NOMO-1 (cell line): ENCODE measurements at regions not wholly inside any gene's neighbourhood (a gene's known extent, or its start where the extent isn't known, plus 50 kb on each side); places are given as distances from the start of the nearest gene placed in this dataset.
"Not testable (repeated sequence)": the region's sequence is repeated elsewhere in the genome, so short reads cannot be mapped to it uniquely, and the experiment has no call there.

Experiments
- DNase-seq, 2 experiments: peaks; one replicate each; lab custom pipeline; 2025; ENCODE audit not compliant: unreplicated experiment in 2 of 2; lab: John Stamatoyannopoulos, UW

DNA sequence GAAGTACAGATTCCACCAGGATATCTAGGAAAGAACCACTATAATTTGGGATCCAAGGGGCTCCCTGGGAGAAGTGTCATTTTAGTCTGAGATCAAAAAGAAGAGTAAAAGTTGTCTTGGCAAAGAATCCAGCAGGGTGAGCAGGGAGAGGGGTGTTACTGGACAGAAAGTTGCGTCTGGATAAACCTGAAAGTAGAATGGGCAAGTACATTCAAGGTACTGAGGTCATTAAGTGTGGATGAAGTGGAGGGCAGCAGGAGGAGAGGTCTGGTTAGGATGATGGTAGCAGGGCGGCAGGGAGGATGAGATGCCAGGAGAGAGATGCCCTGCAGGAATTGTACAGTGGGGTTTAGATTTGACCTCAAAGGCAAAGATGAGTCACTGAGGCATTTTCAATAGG lies 253.3 kb downstream of the KLF13 start:
- DNase-seq: no peak

DNA sequence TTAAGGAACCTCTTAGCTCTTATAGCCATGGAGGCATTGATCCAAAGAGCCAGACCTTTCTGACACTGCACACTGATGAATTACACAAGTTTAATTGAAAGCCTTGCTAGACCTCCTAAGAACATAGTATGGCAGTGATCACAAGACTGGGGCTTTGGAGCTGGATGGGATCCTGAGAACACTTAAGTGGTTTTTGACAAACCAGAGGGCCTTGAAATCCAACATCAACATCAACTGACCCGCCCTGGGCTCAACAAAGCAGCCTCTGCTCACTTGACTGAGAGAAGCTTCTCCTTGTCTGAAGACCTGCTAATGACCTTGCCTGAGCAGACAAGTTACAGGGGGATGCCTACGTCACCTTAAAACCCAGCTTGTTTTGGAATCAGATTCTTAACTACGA lies 257.6 kb downstream of the KLF13 start:
- DNase-seq: no peak

DNA sequence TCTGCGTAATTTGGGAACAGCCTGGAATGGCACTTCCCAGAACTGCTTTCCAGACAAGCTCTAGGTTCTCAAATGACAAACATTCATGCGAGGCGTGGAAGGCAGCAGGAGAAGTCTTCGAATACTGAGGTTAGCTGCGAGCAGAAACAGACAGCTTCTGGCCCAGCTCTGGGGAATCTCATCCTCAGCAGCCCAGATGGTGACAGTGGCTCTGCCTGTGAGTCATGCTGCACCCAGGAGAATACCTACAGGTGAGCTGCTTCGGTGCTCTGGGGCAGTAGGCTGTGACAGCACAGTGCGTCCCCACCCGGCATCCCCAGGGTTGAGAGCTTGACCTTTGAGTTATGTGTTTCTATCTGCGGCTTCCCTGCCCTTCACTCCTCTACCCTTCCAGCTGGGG lies 258.6 kb downstream of the KLF13 start:
- no peak for DNase-seq

DNA sequence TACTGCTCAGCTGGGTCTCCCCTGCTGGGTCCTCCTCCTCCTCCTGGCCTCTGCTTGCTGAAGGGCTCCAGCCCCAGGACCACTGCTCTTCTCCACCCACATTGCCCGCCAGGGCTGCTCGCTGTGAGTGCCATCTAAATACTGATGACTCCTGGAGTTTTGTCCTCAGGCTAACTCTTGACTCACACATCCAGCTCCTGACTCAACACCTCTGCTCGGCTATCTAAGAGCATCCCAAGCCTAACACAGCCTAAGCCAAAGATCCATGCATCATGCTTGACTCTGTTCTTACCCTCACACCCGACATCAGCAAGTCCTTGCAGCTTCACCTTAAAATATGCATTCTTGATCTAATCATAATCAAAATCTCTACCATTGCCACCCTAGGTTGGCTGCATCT lies 260.2 kb downstream of the KLF13 start:
- DNase-seq: no peak

DNA sequence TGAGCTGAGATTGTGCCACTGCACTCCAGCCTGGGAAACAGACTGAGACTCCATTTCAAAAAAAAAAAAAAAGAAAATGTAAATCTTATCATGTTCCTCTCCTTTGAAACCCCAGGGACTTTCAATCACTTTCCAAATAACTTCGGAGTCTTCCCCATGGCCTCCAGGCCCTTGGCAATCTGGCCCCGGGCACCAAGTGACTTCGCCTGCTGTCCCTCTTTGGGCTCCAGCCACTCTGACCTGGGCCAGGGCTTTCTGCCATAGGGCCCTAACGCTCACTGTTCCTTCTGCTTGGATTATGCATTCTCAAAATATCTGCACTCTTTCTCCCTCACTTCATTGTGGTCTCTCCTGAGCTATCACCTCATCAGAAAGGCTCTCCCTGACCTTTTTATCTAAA lies 260.9 kb downstream of the KLF13 start:
- no peak for DNase-seq

DNA sequence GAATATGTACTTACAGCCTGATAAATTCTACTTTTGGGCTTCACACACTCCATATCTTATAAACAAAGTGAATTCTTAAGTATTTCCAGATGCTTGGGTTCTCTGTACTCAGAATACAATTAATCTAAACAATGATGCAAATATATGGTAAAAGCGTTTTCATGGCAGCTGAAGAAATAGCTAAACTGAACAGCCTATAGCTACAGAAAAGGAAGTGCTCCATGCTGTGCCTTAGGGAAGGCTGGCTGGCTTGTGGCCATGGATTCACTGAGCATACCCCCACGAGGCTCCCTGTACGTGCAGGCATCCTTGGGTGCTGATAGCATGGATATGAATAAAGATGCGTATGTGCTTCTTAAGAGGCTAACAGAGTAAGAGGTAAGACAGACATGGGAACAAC lies 264.0 kb downstream of the KLF13 start:
- DNase-seq: no peak

DNA sequence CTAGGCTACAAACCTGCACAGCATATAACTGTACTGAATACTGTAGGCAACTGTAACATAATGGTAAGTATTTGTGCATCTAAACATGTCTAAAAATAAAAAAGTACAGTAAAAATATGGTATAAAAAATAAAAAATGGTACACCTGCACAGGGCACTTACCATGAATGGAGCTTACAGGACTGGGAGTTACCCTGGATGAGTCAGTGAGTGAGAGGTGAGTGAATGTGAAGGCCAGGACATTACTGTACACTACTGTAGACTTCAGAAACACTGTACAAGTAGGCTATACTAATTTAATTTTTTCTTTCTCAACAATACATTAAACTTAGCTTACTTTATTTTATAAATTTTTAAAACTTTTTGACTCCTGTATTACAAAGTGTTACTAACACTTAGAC lies 265.3 kb downstream of the KLF13 start:
- DNase-seq: no peak

DNA sequence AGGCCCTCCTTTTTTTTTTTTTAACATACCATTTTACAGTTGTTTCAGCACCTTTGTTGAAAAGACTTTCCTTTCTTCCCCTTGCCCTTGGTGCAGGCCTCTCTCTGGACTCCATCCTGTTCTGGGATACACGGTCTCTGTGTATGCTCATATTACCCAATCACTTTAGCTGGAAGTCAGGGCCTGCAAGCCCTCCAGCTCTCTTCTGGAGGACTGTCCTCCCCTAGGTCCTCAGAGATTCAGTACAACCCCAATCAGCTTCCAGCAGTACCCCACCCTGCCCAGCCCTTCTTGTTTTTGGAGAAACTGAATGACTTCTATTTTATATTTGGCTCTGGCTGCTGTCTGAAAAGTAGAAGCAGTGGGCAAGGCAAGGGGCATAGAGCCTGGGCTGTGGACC lies 270.8 kb downstream of the KLF13 start:
- no peak for DNase-seq

DNA sequence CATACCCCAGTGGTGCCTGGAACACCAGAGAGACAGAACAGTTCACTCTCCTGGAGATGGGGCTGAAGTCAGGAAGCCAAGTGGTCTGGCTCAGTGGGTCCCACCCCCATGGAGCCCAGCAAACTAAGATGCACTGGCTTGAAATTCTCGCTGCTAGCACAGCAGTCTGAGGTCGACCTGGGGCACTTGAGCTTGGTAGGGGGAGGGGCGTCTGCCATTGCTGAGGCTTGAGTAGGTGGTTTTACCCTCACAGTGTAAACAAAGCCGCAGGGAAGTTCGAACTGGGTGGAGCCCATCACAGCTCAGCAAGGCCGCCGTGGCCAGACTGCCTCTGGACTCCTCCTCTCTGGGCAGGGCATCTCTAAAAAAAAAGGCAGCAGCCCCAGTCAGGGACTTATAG lies 272.0 kb downstream of the KLF13 start:
- no peak for DNase-seq

DNA sequence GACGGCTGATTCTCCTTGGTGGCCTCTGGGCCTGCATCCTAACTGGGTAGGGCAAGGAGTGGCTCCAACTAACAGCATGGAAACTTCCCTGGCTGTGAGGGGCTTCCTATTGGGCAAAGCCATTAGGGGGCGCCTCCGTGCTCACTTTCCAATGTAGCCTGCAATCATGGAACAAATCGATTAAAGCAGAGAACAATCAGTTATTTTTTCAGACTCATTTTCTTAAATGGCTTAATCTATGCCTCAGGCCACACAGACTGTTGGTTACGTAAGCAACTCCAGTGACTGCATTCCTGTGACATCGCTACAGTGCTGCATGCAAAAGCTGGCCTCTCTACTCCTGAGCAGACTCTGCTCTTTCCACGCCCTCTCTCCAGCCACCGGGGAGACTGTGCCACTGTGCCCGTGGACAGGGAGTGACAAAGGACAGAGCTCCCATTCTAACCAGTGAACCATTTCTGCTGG lies 278.9 kb downstream of the KLF13 start:
- DNase-seq: no peak

DNA sequence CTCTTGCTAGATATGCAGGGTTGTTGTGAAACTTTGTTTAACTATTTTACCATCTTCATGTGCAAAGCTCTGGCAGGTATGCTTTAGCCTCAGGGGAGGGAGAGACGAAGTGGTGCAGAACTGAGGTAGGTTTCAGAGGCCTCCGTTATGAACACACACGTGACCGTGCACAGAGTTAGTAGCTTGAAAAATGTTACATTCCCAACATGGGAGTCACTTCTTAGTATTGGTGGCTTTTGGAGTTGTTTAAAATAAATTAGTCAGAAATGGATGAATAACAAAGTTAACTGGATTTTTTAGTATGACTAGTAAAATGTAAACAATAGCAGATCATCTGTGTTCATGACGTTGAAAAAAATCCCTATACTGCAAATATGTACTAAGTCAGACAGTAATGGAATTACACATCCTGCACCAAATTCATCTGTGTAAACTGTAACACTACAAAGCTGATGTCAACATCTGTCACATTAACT lies 279.6 kb downstream of the KLF13 start:
- no peak for DNase-seq

DNA sequence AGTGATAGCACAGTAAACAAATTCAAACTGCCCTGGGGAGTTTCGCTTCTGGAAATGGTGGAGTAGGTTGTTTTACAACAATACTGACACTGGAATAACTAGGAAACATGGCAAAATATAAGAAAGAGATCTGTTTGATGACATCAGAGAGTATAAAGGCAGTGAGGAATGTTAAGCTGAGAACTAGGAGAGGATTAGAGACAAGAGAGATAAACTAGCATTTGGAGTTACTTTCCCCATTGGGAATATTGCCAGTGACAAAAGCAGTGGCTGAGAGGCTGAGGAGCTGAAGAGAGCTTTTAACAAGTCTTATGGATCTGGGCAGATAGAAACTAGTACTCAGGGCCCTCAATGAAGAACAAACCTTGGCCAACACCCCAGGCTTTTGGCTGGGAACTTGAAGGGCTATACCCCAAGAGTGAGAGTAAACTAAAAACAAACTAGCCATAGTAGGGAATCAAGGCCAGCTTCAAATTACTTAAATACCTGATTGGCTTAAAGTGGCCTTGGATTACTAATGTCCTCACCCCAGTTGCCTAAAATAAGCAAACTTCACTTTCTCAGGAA lies 280.4 kb downstream of the KLF13 start:
- no peak for DNase-seq

DNA sequence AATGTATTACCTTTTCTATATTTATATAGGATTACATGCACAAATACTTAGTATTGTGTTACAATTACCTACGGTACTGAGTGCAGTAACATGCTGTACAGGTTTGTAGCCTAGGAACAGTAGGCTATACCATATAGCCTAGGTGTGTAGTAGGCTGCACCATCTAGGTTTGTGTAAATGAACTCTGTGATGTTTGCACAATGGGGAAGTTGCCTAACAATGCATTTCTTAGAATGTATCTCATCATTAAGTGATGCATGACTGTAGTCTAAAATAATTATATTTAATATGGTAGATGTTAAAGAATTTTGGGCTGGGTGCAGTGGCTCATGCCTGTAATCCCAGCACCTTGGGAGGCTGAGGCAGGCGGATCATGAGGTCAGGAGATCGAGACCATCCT lies 281.0 kb downstream of the KLF13 start:
- no peak for DNase-seq

DNA sequence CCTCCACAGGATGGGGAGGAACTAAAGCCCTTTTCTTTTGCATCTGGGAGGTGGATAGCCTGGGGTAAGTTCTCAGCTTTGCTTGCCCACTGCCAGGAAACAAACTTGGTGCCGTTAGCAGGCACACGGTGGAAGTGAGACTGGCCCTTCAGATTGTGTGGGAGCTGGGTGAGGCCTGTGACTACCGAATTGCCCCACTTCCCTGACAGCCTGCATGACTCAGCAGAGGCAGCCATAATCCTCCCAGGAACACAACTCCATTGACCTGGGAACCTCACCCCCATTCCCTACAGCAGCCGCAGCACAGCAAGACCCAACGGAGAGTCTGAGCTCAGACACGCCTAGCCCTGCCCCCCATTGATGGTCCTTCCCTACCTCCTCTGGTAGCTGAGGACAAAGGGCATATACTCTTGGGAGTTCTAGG lies 282.6 kb downstream of the KLF13 start:
- DNase-seq: no peak

DNA sequence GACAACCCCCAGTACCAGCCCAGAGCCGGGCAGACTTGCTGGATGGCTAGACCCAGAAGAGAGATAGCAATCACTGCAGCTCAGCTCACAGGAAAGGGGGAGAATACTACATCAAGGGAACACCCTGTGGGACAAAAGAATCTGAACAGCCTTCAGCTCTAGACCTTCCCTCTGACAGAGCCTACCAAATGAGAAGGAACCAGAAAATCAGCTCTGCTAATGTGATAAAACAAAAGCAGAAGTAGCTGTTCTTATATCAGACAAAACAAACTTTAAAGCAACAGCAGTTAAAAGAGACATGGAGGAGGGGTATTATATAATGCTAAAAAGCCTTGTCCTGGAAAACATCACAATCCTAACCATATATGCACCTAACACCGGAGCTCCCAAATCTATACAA lies 283.3 kb downstream of the KLF13 start:
- no peak for DNase-seq

DNA sequence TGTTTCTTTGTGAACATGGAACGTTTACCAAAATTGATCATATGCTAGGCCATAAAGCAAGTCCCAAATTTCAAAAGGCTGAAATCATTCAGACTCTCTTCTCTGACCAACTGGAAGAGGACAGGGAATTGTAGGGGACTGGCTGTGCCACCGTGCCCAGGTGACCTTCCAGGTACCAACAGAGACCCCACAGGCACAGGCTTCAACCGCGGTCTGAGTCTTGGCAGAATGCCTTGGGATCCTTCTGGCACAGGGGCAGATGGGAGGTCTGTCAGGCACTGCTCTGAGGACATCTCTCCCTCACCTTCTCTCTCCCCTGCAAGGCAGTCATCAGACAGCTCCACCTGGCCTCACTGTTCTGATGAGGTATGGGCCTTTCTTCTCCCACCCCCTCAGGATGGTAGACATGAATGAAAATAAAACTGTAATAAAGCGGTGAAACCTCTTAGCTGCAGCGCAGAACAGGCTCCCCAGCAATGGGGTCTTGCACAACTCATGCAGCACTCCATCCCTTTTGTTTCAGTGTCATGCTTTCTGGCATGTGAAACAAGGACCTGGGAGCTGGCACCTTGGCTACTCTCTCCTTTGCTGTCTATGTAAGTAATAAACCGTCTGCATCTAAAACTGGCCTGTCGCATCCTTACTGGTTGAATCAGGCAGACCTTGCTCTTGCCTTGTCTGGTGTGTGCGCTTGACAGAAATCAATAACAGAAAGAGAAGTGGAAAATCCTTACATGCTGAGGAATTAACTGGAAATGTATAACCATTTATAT lies 289.2 kb downstream of the KLF13 start:
- no peak for DNase-seq

DNA sequence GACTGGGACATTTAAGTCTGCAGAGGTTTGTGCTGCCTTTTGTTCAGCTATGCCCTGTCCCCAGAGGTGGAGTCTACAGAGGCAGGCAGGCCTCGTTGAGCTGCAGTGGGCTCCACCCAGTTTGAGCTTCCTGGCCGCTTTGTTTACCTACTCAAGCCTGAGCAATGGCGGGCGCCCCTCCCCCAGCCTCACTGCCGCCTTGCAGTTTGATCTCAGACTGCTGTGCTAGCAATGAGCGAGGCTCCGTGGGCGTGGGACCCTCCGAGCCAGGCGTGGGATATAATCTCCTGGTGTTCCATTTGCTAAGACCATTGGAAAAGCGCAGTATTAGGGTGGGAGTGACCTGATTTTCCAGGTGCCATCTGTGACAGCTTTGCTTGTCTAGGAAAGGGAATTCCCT lies 296.7 kb downstream of the KLF13 start:
- not testable (repeated sequence) for DNase-seq

DNA sequence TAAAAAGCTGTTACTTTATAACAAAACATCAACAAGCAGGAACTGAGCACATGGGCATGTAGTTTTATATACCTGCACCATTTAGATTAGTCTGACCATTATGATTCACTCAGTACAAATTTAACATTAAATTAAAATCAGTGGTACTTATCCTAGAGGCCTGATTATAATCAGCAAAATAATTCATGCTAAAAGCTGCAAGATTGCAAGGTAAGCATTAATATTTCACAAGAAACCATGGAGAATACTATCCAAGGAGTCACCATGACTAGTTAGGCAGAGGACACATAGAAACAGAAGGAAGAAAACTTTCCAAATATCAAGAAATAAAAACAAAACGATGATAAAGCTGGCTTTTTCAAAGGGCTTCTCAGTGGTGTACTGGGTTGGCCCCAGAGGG lies 297.5 kb downstream of the KLF13 start:
- DNase-seq: not testable (repeated sequence)

DNA sequence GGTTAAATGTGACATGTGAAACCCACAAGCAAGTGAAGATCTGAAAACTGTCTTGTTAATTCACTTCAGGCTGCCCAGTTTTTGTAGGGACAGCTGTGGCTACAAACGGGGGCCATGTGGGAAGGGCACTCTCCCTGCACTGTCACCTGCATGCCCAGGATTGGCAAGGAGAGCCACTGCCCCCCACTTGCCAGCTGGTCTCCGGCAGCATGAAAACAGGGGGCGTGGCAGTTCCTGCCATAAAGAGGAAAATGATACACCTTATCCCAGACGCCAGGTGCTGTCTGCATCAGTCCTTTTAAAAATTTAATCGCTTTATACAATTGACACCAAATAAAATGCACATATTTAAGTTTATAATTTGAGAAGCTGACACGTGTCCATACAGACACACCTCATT lies 309.1 kb downstream of the KLF13 start:
- not testable (repeated sequence) for DNase-seq

DNA sequence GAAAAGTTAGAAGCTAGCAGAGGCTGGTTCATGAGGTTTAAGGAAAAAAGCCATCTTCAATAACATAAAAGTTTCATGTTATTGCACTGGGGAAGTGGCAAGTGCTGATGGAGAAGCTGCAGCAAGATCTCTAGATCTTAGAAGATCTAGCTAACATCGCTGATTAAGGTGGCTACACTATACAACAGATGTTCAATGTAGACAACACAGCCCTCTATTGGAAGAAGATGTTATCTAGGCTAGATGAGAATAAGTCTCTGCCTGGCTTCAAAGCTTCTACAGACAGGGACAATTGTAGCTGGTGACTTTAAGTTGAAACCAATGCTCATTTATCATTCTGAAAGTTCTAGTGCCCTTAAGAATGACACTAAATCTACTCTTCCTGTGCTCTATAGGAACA lies 310.3 kb downstream of the KLF13 start:
- DNase-seq: not testable (repeated sequence)

DNA sequence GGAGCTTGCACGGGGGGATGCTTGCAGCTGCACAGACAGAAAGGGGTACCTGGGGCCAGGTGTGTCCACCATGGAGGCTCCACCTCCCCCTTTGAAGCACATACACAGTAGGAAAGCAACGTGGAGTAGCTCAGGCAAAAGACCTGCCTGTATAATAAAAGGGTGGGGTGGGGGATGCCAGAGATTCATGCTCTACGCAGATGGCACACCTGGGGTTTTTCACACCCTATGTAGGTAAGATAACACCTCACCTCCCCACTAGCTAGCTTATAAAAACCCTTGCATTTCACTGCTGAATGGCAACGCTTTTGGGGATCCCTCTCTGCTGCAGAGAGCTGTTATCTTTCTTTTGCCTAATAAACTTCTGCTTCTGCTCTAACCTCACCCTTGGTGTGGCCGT lies 317.3 kb downstream of the KLF13 start:
- DNase-seq: not testable (repeated sequence)

DNA sequence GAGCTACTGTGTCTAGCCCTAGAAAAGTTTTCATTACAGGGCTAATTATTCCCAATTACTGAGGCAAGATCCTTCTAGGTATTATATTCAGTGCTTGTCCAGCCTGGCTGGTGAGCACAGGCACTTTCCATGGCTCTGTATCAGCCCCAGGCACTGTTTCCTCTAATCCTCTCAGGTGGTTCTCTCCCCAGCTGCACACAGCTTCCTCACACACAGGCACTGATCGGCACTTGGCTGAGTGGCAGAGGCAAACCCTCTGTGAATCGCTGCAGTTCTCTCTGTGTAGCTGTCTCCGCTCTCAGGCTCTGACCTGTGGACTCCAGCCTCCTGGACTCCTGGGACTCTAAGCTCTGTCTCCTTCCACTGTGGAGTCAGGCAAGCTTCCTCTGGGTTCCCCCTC lies 318.1 kb downstream of the KLF13 start:
- not testable (repeated sequence) for DNase-seq
